H1 (cell line): ENCODE measurements at regions not wholly inside any gene's neighbourhood (a gene's known extent, or its start where the extent isn't known, plus 50 kb on each side); places are given as distances from the start of the nearest gene placed in this dataset.
"Not testable (repeated sequence)": the region's sequence is repeated elsewhere in the genome, so short reads cannot be mapped to it uniquely, and the experiment has no call there.

Experiments used
- CTCF ChIA-PET: fragments of 300-600 bp; sonication (Branson Sonifier 250); formaldehyde crosslinking; loops from one replicate; lab custom pipeline; 2021; ENCODE audit not compliant: partially characterized antibody; lab: Charles Lee
- POLR2A ChIA-PET: fragments of 300-600 bp; sonication (Branson Sonifier 250); formaldehyde crosslinking; loops from one replicate; lab custom pipeline; 2021; ENCODE audit warnings: inconsistent platforms; ENCODE audit not compliant: partially characterized antibody; lab: Charles Lee
- DNase-seq, 2 experiments: peaks; one replicate each; pipeline versions ENCODE4 v3.0.0 to v3.0.0-alpha.2; 2010 to 2022; ENCODE audit warnings: low spot score in 2 of 2, low read depth in 1 of 2, mixed read lengths in 1 of 2
- FAIRE-seq: peaks from 2 replicates; lab custom pipeline; 2011; peaks lifted over from hg19 to GRCh38; lab: Jason Lieb, UNC
- H2AFZ ChIP-seq: 2 replicates; pipeline ENCODE4 v1.8.1; 2012; ENCODE audit warnings: low read length, inconsistent platforms
- H2AK5ac ChIP-seq: 2 replicates; pipeline ENCODE4 v1.6.1; 2013; ENCODE audit warnings: low read depth, low read length
- H2BK120ac ChIP-seq: replicated peaks from 2 replicates; pipeline ENCODE3; 2013; ENCODE audit warnings: low read depth, low read length, inconsistent platforms
- H2BK12ac ChIP-seq: 2 replicates; pipeline ENCODE4 v1.6.1; 2013; ENCODE audit warnings: low read depth, low read length
- H2BK15ac ChIP-seq: 2 replicates; pipeline ENCODE4 v1.6.1; 2013; ENCODE audit warnings: low read length
- H2BK20ac ChIP-seq: 2 replicates; pipeline ENCODE4 v1.6.1; 2013; ENCODE audit warnings: low read length
- H2BK5ac ChIP-seq: 2 replicates; pipeline ENCODE4 v1.6.1; 2013; ENCODE audit warnings: low read depth, low read length
- H3K14ac ChIP-seq: 2 replicates; pipeline ENCODE4 v1.6.1; 2013; ENCODE audit warnings: inconsistent platforms; ENCODE audit not compliant: insufficient read length
- H3K18ac ChIP-seq: 2 replicates; pipeline ENCODE4 v1.6.1; 2013; ENCODE audit warnings: low read length; ENCODE audit errors: extremely low read depth
- H3K23ac ChIP-seq: 2 replicates; pipeline ENCODE4 v1.6.1; 2013; ENCODE audit warnings: inconsistent platforms; ENCODE audit not compliant: insufficient read length
- H3K23me2 ChIP-seq: 2 replicates; pipeline ENCODE4 v1.6.1; 2013; ENCODE audit warnings: low read depth, low read length
- H3K27ac ChIP-seq: 2 replicates; pipeline ENCODE4 v1.6.1; 2011; ENCODE audit warnings: low read depth, low read length, inconsistent platforms
- H3K27me3 ChIP-seq, 4 experiments: replicated peaks in 1 of 4; 1 replicate in 1 of 4; 2 replicates in 3 of 4; pipeline versions ENCODE4 v1.6.1 to v1.8.1; 2011 to 2013; ENCODE audit warnings: low read length in 3 of 4, mild to moderate bottlenecking in 3 of 4, inconsistent platforms in 2 of 4, mixed read lengths in 2 of 4, moderate library complexity in 1 of 4; ENCODE audit not compliant: control insufficient read depth in 3 of 4, insufficient read depth in 3 of 4; ENCODE audit errors: extremely low read depth in 1 of 4
- H3K36me3 ChIP-seq, 4 experiments: 2 replicates each; pipeline versions ENCODE4 v1.6.1 to v1.8.1; 2011 to 2013; ENCODE audit warnings: mild to moderate bottlenecking in 4 of 4, low read length in 3 of 4, moderate library complexity in 2 of 4, control low read depth in 1 of 4, inconsistent platforms in 1 of 4; ENCODE audit not compliant: insufficient read depth in 4 of 4, control insufficient read depth in 2 of 4
- H3K4ac ChIP-seq: replicated peaks from 2 replicates; pipeline ENCODE3; 2013; ENCODE audit warnings: low read length, low read depth, mixed read lengths, inconsistent platforms; ENCODE audit not compliant: insufficient read length
- H3K4me1 ChIP-seq, 4 experiments: replicated peaks in 1 of 4; 1 replicate in 1 of 4; 2 replicates in 3 of 4; pipeline versions ENCODE4 v1.6.1 to v1.8.1; 2011 to 2013; ENCODE audit warnings: low read length in 3 of 4, inconsistent platforms in 2 of 4, mixed read lengths in 1 of 4; ENCODE audit not compliant: insufficient read depth in 4 of 4, control insufficient read depth in 3 of 4
- H3K4me2 ChIP-seq, 2 experiments: 2 replicates each; pipeline versions ENCODE4 v1.6.1 to v1.8.1; 2011 to 2013; ENCODE audit warnings: low read depth in 2 of 2, low read length in 2 of 2, control low read depth in 1 of 2, inconsistent platforms in 1 of 2, mild to moderate bottlenecking in 1 of 2; ENCODE audit not compliant: insufficient read depth in 1 of 2
- H3K4me3 ChIP-seq, 4 experiments: fragments of 200-600, 300-600 bp in 1 of 4; sonication (generic), shearing (Covaris generic), sonication (Bioruptor Twin) in 1 of 4; 2 replicates each; pipeline versions ENCODE4 v1.5.1 to v1.8.1; 2011 to 2016; ENCODE audit warnings: low read length in 4 of 4, low read depth in 3 of 4, control low read depth in 2 of 4, inconsistent platforms in 2 of 4, mild to moderate bottlenecking in 2 of 4, mixed read lengths in 1 of 4, moderate library complexity in 1 of 4; ENCODE audit not compliant: insufficient read depth in 2 of 4; ENCODE audit errors: extremely low read depth in 1 of 4
- H3K56ac ChIP-seq: replicated peaks from 2 replicates; pipeline ENCODE3; 2013; ENCODE audit warnings: low read depth, mild to moderate bottlenecking, mixed read lengths, low read length, inconsistent platforms; ENCODE audit not compliant: insufficient read length
- H3K79me1 ChIP-seq: 2 replicates; pipeline ENCODE4 v1.6.1; 2013; ENCODE audit warnings: low read depth, low read length, control low read depth
- H3K79me2 ChIP-seq, 2 experiments: 2 replicates each; pipeline versions ENCODE4 v1.6.1 to v1.8.1; 2012 to 2013; ENCODE audit warnings: low read length in 2 of 2, mild to moderate bottlenecking in 2 of 2, inconsistent platforms in 1 of 2; ENCODE audit not compliant: insufficient read depth in 2 of 2, control insufficient read depth in 1 of 2
- H3K9ac ChIP-seq, 4 experiments: replicated peaks in 1 of 4; 1 replicate in 1 of 4; 2 replicates in 3 of 4; pipeline versions ENCODE4 v1.6.1 to v1.8.1; 2011 to 2013; ENCODE audit warnings: low read depth in 3 of 4, low read length in 3 of 4, control low read depth in 2 of 4, mild to moderate bottlenecking in 2 of 4, moderate library complexity in 2 of 4, inconsistent platforms in 1 of 4; ENCODE audit errors: extremely low read depth in 1 of 4
- H3K9me3 ChIP-seq, 2 experiments: 2 replicates each; pipeline versions ENCODE4 v1.6.1 to v1.8.1; 2012 to 2013; ENCODE audit warnings: mild to moderate bottlenecking in 2 of 2, moderate library complexity in 2 of 2, control low read depth in 1 of 2, inconsistent platforms in 1 of 2, low read depth in 1 of 2, low read length in 1 of 2, mixed read lengths in 1 of 2; ENCODE audit not compliant: insufficient read depth in 2 of 2
- H4K20me1 ChIP-seq, 2 experiments: replicated peaks in 1 of 2; 2 replicates each; pipeline versions ENCODE3 to v1.8.1; 2011 to 2013; ENCODE audit warnings: inconsistent platforms in 2 of 2, low read length in 2 of 2, mild to moderate bottlenecking in 1 of 2; ENCODE audit not compliant: insufficient read depth in 2 of 2, control insufficient read depth in 1 of 2
- H4K5ac ChIP-seq: 2 replicates; pipeline ENCODE4 v1.6.1; 2013; ENCODE audit warnings: low read length, low read depth, mixed read lengths, inconsistent platforms; ENCODE audit not compliant: insufficient read length
- H4K8ac ChIP-seq: 2 replicates; pipeline ENCODE4 v1.8.0; 2013; ENCODE audit warnings: mild to moderate bottlenecking, moderate library complexity, low read length, inconsistent platforms; ENCODE audit not compliant: insufficient read depth; ENCODE audit errors: extremely low read depth
- H4K91ac ChIP-seq: replicated peaks from 2 replicates; pipeline ENCODE3; 2013; ENCODE audit warnings: low read length, mixed read lengths, inconsistent platforms; ENCODE audit not compliant: insufficient read length
- WGBS, 2 experiments: shearing (Covaris generic) in 1 of 2; methylation state at CpG; one replicate each; pipeline versions ENCODE4 v1.1.6 to v1.1.7; 2013 to 2015; ENCODE audit warnings: low lambda C conversion rate in 2 of 2, mixed read lengths in 2 of 2, inconsistent platforms in 1 of 2, low coverage in 1 of 2, missing lambda C conversion rate in 1 of 2; ENCODE audit not compliant: insufficient replicate concordance in 2 of 2, insufficient coverage in 1 of 2, insufficient read length in 1 of 2; ENCODE audit errors: extremely low coverage in 1 of 2, missing lambda C conversion rate in 1 of 2; 5-methylcytosine and 5-hydroxymethylcytosine counted together

DNA sequence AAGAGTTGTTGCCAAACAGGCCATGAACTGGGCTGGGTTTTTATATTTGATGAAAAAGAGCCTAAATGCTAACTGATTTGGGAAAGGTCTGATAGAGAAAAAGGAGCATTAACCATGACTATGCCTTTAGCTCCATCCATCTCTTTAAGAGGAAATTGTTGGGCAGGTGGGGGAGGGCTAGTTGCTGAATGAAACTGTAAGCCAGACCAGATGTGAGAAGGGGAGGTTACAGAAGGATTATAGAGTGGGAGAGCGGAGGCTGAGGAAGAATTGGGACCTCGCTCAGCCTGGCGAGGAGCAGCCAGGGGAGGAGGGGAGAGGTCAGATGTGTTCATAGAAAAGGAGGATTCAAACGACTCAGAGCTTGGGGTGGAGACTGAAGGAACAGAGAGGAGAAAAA, 74.9 kb upstream of the OTUD4 start:
- H3K23ac ChIP-seq, POLR2A ChIA-PET: not testable (repeated sequence)
- 93% methylated on average over 4 of the region's 4 CpGs; no CpG with 5 or more reads in 1 of the 2 experiments for WGBS, 2 experiments

More for the DNA sequence above, 74.9 kb upstream of the OTUD4 start:
- not testable (repeated sequence) for H3K4ac ChIP-seq, H3K9ac ChIP-seq, DNase-seq, H2BK20ac ChIP-seq, H4K91ac ChIP-seq, H2AFZ ChIP-seq, H3K27ac ChIP-seq, FAIRE-seq, H2BK5ac ChIP-seq, H3K4me3 ChIP-seq, H3K14ac ChIP-seq, H3K79me2 ChIP-seq, H3K4me2 ChIP-seq, H4K5ac ChIP-seq, H4K8ac ChIP-seq, H3K27me3 ChIP-seq, H2BK120ac ChIP-seq, H2BK12ac ChIP-seq, H3K18ac ChIP-seq, H3K79me1 ChIP-seq, H3K56ac ChIP-seq, H3K4me1 ChIP-seq, H2BK15ac ChIP-seq, H2AK5ac ChIP-seq, H3K23me2 ChIP-seq, H3K36me3 ChIP-seq, H4K20me1 ChIP-seq
- peaks cover 8 to 13% of the 10 kb centered on the region in 2 experiments; a peak in 3 of 4 replicates for H3K9me3 ChIP-seq
- CTCF ChIA-PET, result interaction anchor here (0.9 kb wide), 1 partner anchor 55 kb away, joined by 3 read pairs; no protein-coding TSS in a partner anchor
